ENCODE measurements at regions not wholly inside any gene's neighbourhood (a gene's known extent, or its start where the extent isn't known, plus 50 kb on each side); places are given as distances from the start of the nearest gene placed in this dataset.

GRCh38 chr2:6605836-6606505, 259.7 kb downstream of the CMPK2 start:
- no peak for TF ChIP-seq CTCF (IDR thresholded peaks at IDR 0.05)
- no peak for TF ChIP-seq POLR2AphosphoS5 (IDR thresholded peaks at IDR 0.05)
